H7 (cell line): ENCODE measurements at regions not wholly inside any gene's neighbourhood (a gene's known extent, or its start where the extent isn't known, plus 50 kb on each side); places are given as distances from the start of the nearest gene placed in this dataset.

Experiments
- DNase-seq: peaks from one replicate; pipeline ENCODE4 v3.0.0; 2012
- H3K27me3 ChIP-seq: 2 replicates; pipeline ENCODE4 v1.6.0; 2011; ENCODE audit warnings: mild to moderate bottlenecking, low read length; ENCODE audit not compliant: control insufficient read depth, insufficient read depth
- H3K36me3 ChIP-seq: replicated peaks from 2 replicates; pipeline ENCODE4 v1.5.1; 2011; ENCODE audit warnings: low read length; ENCODE audit not compliant: control insufficient read depth, insufficient read depth
- H3K4me3 ChIP-seq: 2 replicates; pipeline ENCODE4 v1.5.1; 2011; ENCODE audit warnings: low read depth, mild to moderate bottlenecking, control low read depth, low read length, moderate library complexity; ENCODE audit not compliant: insufficient read depth

DNA sequence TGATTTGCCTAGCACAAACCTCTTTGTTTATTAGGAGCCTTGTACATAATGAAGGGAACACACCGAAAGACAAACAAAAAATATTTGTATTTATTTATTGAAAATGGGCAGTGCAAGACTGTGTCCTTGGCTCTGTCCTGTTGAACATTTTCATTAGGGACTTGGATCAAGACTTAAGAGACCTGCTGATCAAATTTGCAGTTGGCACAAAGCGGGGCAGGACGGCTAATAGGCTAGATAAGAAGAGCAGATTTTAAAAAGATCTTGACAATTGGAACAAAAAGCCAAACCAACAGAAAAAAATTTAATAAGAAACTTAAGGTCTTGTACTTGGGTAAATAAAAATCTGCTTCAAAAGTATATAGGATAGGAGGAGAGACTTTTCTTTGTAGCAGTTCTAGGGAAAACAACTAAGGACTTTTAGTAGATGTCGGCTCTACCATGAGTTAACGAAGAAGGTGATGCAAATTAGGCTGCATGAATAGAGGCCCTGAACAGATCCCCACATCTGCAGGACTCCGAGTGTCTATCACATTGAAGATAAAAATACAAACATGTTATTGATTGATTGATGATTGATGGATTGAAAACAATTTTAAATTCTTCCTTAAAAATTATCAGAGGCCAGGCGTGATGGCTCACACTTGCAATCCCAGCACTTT, 124.1 kb upstream of the SPACA1 start:
- no peaks in the 10 kb centered on the region for H3K27me3 ChIP-seq
- no peaks in the 10 kb centered on the region for H3K36me3 ChIP-seq
- H3K4me3 ChIP-seq = no peak overlapping the region
- DNase-seq = no peak

DNA sequence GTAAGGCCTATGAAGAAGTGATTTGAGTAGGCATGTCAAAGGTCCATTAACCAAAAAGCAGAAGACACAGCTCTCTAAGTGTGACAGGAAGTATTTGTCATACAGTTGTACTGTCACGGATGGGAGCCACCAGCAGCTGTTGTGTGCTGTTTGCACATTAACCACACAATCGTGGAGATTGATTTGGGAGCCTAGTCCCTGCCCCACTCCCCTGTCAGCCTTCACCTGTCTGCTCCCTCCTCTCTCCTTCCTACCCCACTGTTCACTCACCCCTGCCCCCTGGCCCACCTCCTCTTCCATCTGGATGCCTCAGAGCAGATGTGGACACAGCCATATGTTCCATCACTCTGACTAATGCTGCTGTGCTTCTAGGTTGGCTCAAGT, 124.7 kb upstream of the SPACA1 start:
- H3K4me3 ChIP-seq = no peak overlapping the region
- no peaks in the 10 kb centered on the region for H3K27me3 ChIP-seq
- no peaks in the 10 kb centered on the region for H3K36me3 ChIP-seq
- no peak for DNase-seq

DNA sequence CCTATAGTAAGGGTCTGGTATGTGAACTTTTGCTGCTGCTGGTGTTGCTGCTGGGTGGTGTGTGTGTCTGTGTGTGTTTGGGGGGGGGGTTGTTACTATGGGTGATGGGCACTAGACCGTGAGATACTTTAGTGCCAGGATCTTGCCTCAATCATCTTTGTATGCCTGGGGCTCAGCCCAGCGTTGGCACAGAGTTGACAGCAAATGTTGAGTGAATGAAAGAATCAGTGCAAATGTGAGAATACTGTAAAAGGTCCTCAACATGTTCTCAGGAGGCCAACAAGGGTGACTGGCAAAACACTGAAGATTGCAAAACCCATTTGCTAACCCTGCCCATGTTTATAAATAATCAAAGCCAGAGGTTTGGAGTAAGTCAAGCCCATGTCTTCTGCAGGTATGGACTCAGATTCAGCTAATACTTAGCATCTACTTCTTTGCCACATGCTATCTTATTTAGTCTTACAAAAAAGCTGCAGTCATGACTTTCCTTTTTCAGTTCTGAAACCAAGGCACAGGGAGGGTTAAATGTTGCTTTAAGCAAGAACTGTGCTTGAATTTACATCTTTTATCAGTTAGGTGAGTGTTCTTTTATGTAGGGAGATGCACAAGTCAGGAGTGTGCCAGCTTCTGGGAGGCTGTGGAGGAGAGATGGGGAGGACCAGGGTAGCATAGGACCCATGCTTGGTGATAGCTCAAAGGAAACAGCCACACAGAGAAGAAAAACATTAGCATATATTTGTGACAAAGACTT, 125.3 kb upstream of the SPACA1 start:
- DNase-seq = no peak
- H3K4me3 ChIP-seq = no peak overlapping the region
- H3K27me3 ChIP-seq = no peaks in the 10 kb centered on the region
- no peaks in the 10 kb centered on the region for H3K36me3 ChIP-seq

DNA sequence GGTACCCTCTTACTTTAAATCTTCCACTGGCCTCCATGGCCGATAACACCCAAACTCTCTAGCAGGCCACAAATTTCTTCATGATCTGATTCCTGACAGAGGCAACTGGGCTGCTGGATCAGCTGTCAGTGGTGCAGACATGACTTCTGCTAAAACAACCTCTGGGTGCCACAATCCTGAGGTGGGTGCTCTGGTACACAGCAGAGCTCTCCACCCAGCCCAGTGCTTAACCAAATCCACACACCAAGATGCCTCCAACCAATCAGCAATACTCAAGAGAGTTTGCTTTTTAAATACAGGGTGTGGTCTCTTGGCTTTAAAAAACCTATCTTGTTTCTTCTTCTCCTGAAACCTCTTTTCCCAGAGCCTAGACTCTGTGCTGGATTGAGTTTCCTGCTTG, 126.6 kb upstream of the SPACA1 start:
- Histone ChIP-seq H3K4me3 (no peak overlapping the region), H3K36me3 (no peaks in the 10 kb centered on the region), H3K27me3 (no peaks in the 10 kb centered on the region)
- DNase-seq = no peak

DNA sequence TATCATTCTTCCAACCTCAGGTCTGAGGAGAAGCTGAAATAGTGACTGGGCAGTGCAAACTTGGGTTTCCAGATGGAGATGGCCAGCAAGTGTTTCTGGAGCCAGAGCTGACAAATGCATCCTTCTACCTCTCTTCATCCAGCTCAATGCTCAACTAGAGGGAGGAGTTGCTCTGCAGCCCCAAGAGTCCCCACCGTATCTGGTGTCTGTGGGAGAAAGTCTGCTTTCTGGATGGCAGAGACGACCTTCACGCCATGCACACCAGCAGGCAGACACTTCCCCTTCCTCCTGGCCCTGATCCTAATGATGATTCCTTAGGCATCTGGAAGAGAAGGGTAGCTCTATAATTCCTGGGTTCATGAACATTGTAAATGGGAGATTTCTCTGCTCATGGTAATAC, 127.4 kb upstream of the SPACA1 start:
- DNase-seq = no peak
- Histone ChIP-seq H3K36me3 (no peaks in the 10 kb centered on the region), H3K27me3 (no peaks in the 10 kb centered on the region), H3K4me3 (no peak overlapping the region)

- Histone ChIP-seq H3K27me3 (no peaks in the 10 kb centered on the region), H3K36me3 (no peaks in the 10 kb centered on the region), H3K4me3 (no peak overlapping the region)
- DNase-seq = no peak
Observed at GRCh38 chr6:87919416-87919815, 128.2 kb upstream of the SPACA1 start.

DNA sequence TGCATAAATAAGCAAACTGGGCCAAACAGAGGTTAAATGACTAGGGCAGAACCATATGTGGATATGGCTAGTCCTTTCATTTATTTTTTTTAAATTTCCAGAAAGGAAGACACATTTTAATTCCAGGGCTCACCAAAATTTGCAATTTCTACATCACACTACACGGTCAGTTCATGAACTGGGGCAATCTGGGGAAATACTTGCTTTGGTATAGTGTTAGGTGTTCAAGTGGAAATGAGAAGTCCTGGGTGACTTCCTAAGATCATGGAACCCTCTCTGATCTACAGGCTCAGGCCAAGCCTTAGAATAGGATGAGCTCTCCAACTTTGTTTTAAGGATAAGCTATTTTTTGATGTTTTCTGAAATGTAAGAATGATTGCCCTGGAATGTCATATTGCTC, 128.6 kb upstream of the SPACA1 start:
- Histone ChIP-seq H3K36me3 (no peaks in the 10 kb centered on the region), H3K4me3 (no peak overlapping the region), H3K27me3 (no peaks in the 10 kb centered on the region)
- no peak for DNase-seq

GRCh38 chr6:87918461-87918941, 129.1 kb upstream of the SPACA1 start:
- H3K36me3 ChIP-seq = no peaks in the 10 kb centered on the region
- no peak for DNase-seq
- no peak overlapping the region for H3K4me3 ChIP-seq

GRCh38 chr6:87917886-87918285, 129.8 kb upstream of the SPACA1 start:
- no peak overlapping the region for H3K4me3 ChIP-seq
- no peaks in the 10 kb centered on the region for H3K36me3 ChIP-seq
- DNase-seq = no peak
- no peaks in the 10 kb centered on the region for H3K27me3 ChIP-seq

More at GRCh38 chr6:87918461-87918941, 129.1 kb upstream of the SPACA1 start:
- no peaks in the 10 kb centered on the region for H3K27me3 ChIP-seq

DNA sequence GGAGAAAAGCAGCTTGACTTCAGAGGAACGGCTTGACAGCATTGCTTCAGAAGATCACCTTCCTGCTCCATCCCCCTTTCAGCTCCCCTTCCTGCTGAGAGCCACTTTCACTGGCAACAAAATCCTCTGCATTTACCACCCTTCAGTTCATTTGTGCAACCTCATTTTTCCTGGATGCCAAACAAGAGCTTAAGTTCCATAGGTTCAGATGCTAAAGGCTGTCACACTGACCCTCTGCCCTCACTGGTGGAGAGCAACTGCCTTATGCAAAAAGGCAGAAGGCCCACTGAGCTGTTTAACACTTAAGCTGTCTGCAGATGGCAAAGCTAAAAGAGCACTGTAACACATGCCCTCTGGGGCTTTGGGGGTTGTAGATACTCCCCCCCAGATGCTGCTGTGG, 131.2 kb upstream of the SPACA1 start:
- Histone ChIP-seq H3K27me3 (no peaks in the 10 kb centered on the region), H3K36me3 (no peaks in the 10 kb centered on the region), H3K4me3 (no peak overlapping the region)
- no peak for DNase-seq

GRCh38 chr6:87914637-87915395, 132.8 kb upstream of the SPACA1 start:
- no peaks in the 10 kb centered on the region for H3K36me3 ChIP-seq
- no peak overlapping the region for H3K4me3 ChIP-seq
- no peaks in the 10 kb centered on the region for H3K27me3 ChIP-seq
- no peak for DNase-seq

DNA sequence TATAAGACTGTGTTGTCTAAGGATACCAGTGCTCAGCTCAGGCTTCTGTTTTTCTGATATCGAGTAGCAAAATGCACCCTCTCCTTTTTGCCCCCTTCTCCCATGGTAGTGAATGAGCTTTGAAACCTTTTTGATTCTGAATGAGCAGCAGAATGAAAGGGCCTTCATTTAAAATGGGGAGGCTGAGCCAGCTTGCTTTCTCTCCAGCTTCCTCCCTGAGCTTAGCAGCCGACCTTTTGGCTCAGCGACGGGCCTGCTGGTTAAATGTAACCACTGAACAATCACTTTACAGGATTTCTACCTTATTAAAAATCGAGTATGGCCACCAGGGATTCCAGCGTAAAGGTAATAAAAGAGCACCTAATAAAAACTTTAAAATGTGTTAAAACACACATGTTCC, 133.7 kb upstream of the SPACA1 start:
- H3K4me3 ChIP-seq = no peak overlapping the region
- H3K36me3 ChIP-seq = no peaks in the 10 kb centered on the region
- no peaks in the 10 kb centered on the region for H3K27me3 ChIP-seq
- DNase-seq = no peak

DNA sequence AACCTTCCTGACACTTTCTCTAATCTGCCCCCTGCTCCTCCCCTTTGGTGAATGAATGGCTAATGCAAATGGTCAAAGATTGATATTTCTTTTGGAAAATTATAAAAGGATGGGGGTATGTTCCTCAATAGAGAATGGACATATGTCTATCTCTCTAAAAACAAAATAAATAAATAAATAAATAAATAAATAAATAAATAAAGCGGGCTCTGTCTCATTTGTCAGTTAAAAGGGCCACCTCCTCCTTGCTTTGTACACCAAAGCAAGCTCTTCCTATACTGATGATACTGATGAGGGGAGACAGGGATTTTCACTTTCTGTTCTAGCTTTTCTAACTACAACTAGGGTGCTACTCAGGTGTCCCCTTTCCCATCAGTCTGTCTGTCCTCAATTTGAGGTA, 135.5 kb upstream of the SPACA1 start:
- no peak for DNase-seq
- Histone ChIP-seq H3K4me3 (no peak overlapping the region), H3K36me3 (no peaks in the 10 kb centered on the region), H3K27me3 (no peaks in the 10 kb centered on the region)

GRCh38 chr6:87909849-87910248, 137.8 kb upstream of the SPACA1 start:
- Histone ChIP-seq H3K4me3 (no peak overlapping the region), H3K36me3 (no peaks in the 10 kb centered on the region), H3K27me3 (no peaks in the 10 kb centered on the region)
- DNase-seq = no peak
